HepG2 (cell line): ENCODE measurements at regions not wholly inside any gene's neighbourhood (a gene's known extent, or its start where the extent isn't known, plus 50 kb on each side); places are given as distances from the start of the nearest gene placed in this dataset.

ENCODE experiments used
- ATAC-seq: fragments of 200-7000 bp; cut with Tn5 transposase; 3 replicates; pipeline ENCODE4 v1.9.1; 2020; ENCODE audit warnings: mild to moderate bottlenecking, moderate library complexity
- BruUV-seq: library from RNA; stranded (reverse); fragments of 400-500 nt; replicated peaks from 2 replicates; lab custom pipeline; 2021; lab: Mats Ljungman, UMichigan
- CTCF ChIA-PET: fragments of 300-600 bp; formaldehyde crosslinking; extraction: SDS; loops from one replicate; lab custom pipeline; 2021; ENCODE audit warnings: low total read pairs, inconsistent platforms, low intra/inter-chr PET ratio; lab: Yijun Ruan, JAX
- POLR2A ChIA-PET: fragments of 350-600 bp; sonication (Branson Sonifier 250); formaldehyde crosslinking; loops from one replicate; lab custom pipeline; 2020; ENCODE audit warnings: antibody characterized with exemption, inconsistent platforms; lab: Yijun Ruan, JAX
- DNase-seq: peaks from one replicate; pipeline ENCODE4 v3.0.0-alpha.2; 2015; ENCODE audit warnings: low spot score
- FAIRE-seq: peaks from 3 replicates; lab custom pipeline; 2011; peaks lifted over from hg19 to GRCh38; lab: Jason Lieb, UNC
- H2AFZ ChIP-seq: one replicate; pipeline ENCODE4 v1.6.1; 2011; ENCODE audit warnings: low read length, inconsistent platforms
- H3K27ac ChIP-seq: fragments of 300-600 bp; 3 replicates; pipeline ENCODE4 v1.8.0; 2011; ENCODE audit warnings: mixed run types, mild to moderate bottlenecking, mixed read lengths, low read length, inconsistent platforms; ENCODE audit not compliant: insufficient read depth; ENCODE audit errors: extremely low read length
- H3K27me3 ChIP-seq, 2 experiments: fragments of 200-600 bp in 1 of 2; 2 replicates in 1 of 2; 3 replicates in 1 of 2; pipeline versions ENCODE4 v1.6.0 to v1.8.0; 2011; ENCODE audit warnings: low read length in 2 of 2, mild to moderate bottlenecking in 2 of 2, moderate library complexity in 2 of 2, inconsistent platforms in 1 of 2; ENCODE audit not compliant: insufficient read depth in 2 of 2, control insufficient read depth in 1 of 2
- H3K36me3 ChIP-seq, 2 experiments: fragments of 200-600 bp in 1 of 2; replicated peaks in 1 of 2; 2 replicates in 1 of 2; 3 replicates in 1 of 2; pipeline versions ENCODE4 v1.5.1 to v1.8.0; 2011; ENCODE audit warnings: low read length in 2 of 2, inconsistent platforms in 1 of 2; ENCODE audit not compliant: insufficient read depth in 2 of 2, control insufficient read depth in 1 of 2
- H3K4me1 ChIP-seq: 2 replicates; pipeline ENCODE4 v1.5.1; 2012; ENCODE audit warnings: low read length, inconsistent platforms; ENCODE audit not compliant: insufficient read depth
- H3K4me2 ChIP-seq: 2 replicates; pipeline ENCODE4 v1.6.0; 2011; ENCODE audit warnings: low read depth, low read length, inconsistent platforms
- H3K4me3 ChIP-seq, 3 experiments: fragments of 200-600 bp in 1 of 3; sonication (generic), shearing (Covaris generic) in 1 of 3; replicated peaks in 1 of 3; 2 replicates each; pipeline ENCODE4 v1.5.1; 2011 to 2016; ENCODE audit warnings: low read length in 3 of 3, inconsistent platforms in 2 of 3, low read depth in 2 of 3, mild to moderate bottlenecking in 2 of 3, control low read depth in 1 of 3, mixed read lengths in 1 of 3; ENCODE audit not compliant: insufficient read depth in 1 of 3
- H3K79me2 ChIP-seq: one replicate; pipeline ENCODE4 v1.6.1; 2011; ENCODE audit warnings: low read length, inconsistent platforms; ENCODE audit not compliant: insufficient read depth
- H3K9ac ChIP-seq: 2 replicates; pipeline ENCODE4 v1.6.0; 2011; ENCODE audit warnings: mild to moderate bottlenecking, low read depth, low read length, inconsistent platforms; ENCODE audit not compliant: insufficient read depth
- H3K9me3 ChIP-seq: 2 replicates; pipeline ENCODE4 v1.5.1; 2012; ENCODE audit warnings: mild to moderate bottlenecking, low read length
- H4K20me1 ChIP-seq: 2 replicates; pipeline ENCODE4 v1.6.0; 2011; ENCODE audit warnings: inconsistent platforms, mild to moderate bottlenecking, low read length, moderate library complexity; ENCODE audit not compliant: insufficient read depth
- SP5 ChIP-seq: IDR thresholded peaks from 2 replicates; pipeline ENCODE4 v1.6.1; 2016; ENCODE audit warnings: low read depth, borderline replicate concordance
- ZBTB7A ChIP-seq: sonication (generic); formaldehyde crosslinking; IDR thresholded peaks from 2 replicates; pipeline ENCODE4 v1.8.0; 2022; ENCODE audit warnings: mild to moderate bottlenecking, missing genetic modification reagents
- ZNF160 ChIP-seq: sonication (generic); formaldehyde crosslinking; IDR thresholded peaks from 2 replicates; pipeline ENCODE4 v1.8.0; 2022; ENCODE audit warnings: mild to moderate bottlenecking, inconsistent platforms, missing genetic modification reagents
- ZNF276 ChIP-seq: sonication (generic); formaldehyde crosslinking; IDR thresholded peaks from 2 replicates; pipeline ENCODE4 v1.4.0; 2020; ENCODE audit warnings: mild to moderate bottlenecking, low read depth, missing genetic modification reagents
- ZNF670 ChIP-seq: sonication (generic); formaldehyde crosslinking; IDR thresholded peaks from 2 replicates; pipeline ENCODE4 v1.8.0; 2022; ENCODE audit warnings: mild to moderate bottlenecking, missing genetic modification reagents, borderline replicate concordance
- ZNF777 ChIP-seq: sonication (generic); formaldehyde crosslinking; IDR thresholded peaks from 2 replicates; pipeline ENCODE4 v1.4.0; 2020; ENCODE audit warnings: missing genetic modification reagents
- WGBS: methylation state at CpG from one replicate; pipeline ENCODE4 v1.1.6; 2017; ENCODE audit warnings: low lambda C conversion rate; 5-methylcytosine and 5-hydroxymethylcytosine counted together
- in situ Hi-C: cut with HindIII; loops from 2 replicates; pipeline ENCODE4 v1.10.0; 2017; ENCODE audit warnings: low pct_unique_long_range_greater_than_20kb; ENCODE audit not compliant: extremely low pct_ligation_motif_present
- intact Hi-C: fragments of 100-400 bp; cut with micrococcal nuclease; formaldehyde crosslinking; loops from one replicate; pipeline ENCODE4 v1.10.0; 2022; ENCODE audit not compliant: unreplicated experiment
- TF ChIP-seq, protein P1 (sequence below): sonication (generic); formaldehyde crosslinking; conservative IDR thresholded peaks from 2 replicates; pipeline ENCODE4 v1.4.0; 2020; ENCODE audit warnings: missing genetic modification reagents

DNA sequence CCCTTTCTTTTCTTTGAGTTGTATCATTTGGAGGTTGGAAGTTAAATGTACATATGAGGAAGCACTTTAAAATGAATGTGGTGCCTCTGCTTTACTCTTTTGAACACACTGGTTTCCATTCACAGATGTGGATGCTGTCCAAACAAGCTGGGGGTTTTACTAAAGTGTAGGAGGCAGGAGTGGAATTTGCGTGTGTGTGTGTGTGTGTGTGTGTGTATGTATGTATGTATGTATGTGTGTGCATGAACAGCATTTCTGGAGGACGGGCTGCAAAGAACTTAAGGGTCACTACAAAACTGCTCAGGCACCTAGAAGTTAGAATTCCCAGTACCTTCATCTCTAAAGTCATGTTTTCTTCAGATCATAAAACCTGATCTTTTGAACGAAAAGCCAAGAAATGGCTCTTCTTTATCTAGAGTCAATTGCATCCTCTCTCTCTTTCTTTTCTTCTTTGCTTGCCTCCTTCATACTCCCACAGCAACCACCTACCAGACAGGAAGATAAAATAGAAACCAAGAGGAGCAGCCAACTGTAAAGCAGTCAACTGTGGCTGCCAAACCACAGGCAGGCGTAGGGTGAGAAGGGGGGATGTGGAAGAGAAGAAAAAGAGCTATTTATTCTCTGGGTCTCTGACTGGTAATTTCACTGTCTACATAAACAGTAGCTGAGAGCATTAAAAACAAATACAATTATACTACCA lies 177.0 kb upstream of the RASGEF1B start:
- Histone ChIP-seq H3K27me3 (no peaks in the 10 kb centered on the region; a peak in 1 of 5 replicates), H3K9ac (no peak overlapping the region), H4K20me1 (no peaks in the 10 kb centered on the region), H2AFZ (no peak overlapping the region), H3K9me3 (no peaks in the 10 kb centered on the region), H3K4me2 (no peak overlapping the region), H3K79me2 (no peaks in the 10 kb centered on the region), H3K27ac (no peak overlapping the region), H3K4me3 (no peak overlapping the region), H3K36me3 (no peaks in the 10 kb centered on the region), H3K4me1 (peaks cover 11% of the 10 kb centered on the region)
- CTCF ChIA-PET = no interaction called here
- WGBS = 15% methylated on average over 4 of the region's 4 CpGs
- FAIRE-seq (no peak), ATAC-seq (no peak), DNase-seq (no peak)
- in situ Hi-C loops = no loop called here
- intact Hi-C loops = no loop called here
- POLR2A ChIA-PET = no interaction called here
- no TSS peak for BruUV-seq
- TF ChIP-seq ZNF276 (CRISPR knock-in tag) (no peak), ZNF670 (no peak), SP5 (CRISPR knock-in tag) (no peak), ZNF777 (CRISPR knock-in tag) (no peak), ZNF160 (CRISPR knock-in tag) (no peak), ZBTB7A (CRISPR knock-in tag) (no peak)
- TF ChIP-seq, protein P1, sequence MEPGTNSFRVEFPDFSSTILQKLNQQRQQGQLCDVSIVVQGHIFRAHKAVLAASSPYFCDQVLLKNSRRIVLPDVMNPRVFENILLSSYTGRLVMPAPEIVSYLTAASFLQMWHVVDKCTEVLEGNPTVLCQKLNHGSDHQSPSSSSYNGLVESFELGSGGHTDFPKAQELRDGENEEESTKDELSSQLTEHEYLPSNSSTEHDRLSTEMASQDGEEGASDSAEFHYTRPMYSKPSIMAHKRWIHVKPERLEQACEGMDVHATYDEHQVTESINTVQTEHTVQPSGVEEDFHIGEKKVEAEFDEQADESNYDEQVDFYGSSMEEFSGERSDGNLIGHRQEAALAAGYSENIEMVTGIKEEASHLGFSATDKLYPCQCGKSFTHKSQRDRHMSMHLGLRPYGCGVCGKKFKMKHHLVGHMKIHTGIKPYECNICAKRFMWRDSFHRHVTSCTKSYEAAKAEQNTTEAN (CRISPR knock-in tag) = no peak
